Spleen (tissue), 11 donors: ENCODE measurements at regions not wholly inside any gene's neighbourhood (a gene's known extent, or its start where the extent isn't known, plus 50 kb on each side); places are given as distances from the start of the nearest gene placed in this dataset.

ENCODE experiments used
- DNase-seq: peaks from one replicate; pipeline ENCODE4 v3.0.0-alpha.2; 2020
- H3K27ac ChIP-seq, 8 donors: fragments of 200-600 bp; sonication (generic) in 7 of 8; 1 replicate in 4 of 8; 2 replicates in 4 of 8; pipeline versions ENCODE4 v1.5.0 to v1.8.0; 2016 to 2021; ENCODE audit warnings: inconsistent platforms in 4 of 8, mild to moderate bottlenecking in 4 of 8, moderate library complexity in 1 of 8
- H3K27me3 ChIP-seq, 7 donors: fragments of 200-600 bp; sonication (generic) in 6 of 7; replicated peaks in 1 of 7; 1 replicate in 4 of 7; 2 replicates in 3 of 7; pipeline versions ENCODE4 v1.5.0 to v1.8.0; 2016 to 2021; ENCODE audit warnings: inconsistent platforms in 3 of 7, mild to moderate bottlenecking in 1 of 7
- H3K36me3 ChIP-seq, 6 donors: fragments of 200-600 bp; sonication (generic) in 5 of 6; 1 replicate in 4 of 6; 2 replicates in 2 of 6; pipeline versions ENCODE4 v1.5.0 to v1.8.0; 2016 to 2021; ENCODE audit warnings: inconsistent platforms in 2 of 6
- H3K4me1 ChIP-seq, 6 donors: fragments of 200-600 bp; sonication (generic) in 5 of 6; 1 replicate in 3 of 6; 2 replicates in 3 of 6; pipeline versions ENCODE4 v1.5.0 to v1.8.0; 2016 to 2021; ENCODE audit warnings: inconsistent platforms in 3 of 6
- H3K4me3 ChIP-seq, 8 donors: fragments of 200-600 bp; sonication (generic) in 7 of 8; 1 replicate in 4 of 8; 2 replicates in 4 of 8; pipeline versions ENCODE4 v1.5.0 to v1.8.0; 2016 to 2021; ENCODE audit warnings: inconsistent platforms in 4 of 8, mild to moderate bottlenecking in 4 of 8, moderate library complexity in 2 of 8
- H3K9me3 ChIP-seq, 8 donors: fragments of 200-600 bp; sonication (generic) in 7 of 8; 1 replicate in 4 of 8; 2 replicates in 4 of 8; pipeline versions ENCODE4 v1.5.0 to v1.8.0; 2016 to 2021; ENCODE audit warnings: inconsistent platforms in 4 of 8
- POLR2A ChIP-seq, 3 donors: fragments of 450-650 bp; IDR thresholded peaks; one replicate each; pipeline ENCODE4 v1.5.1; 2017; ENCODE audit warnings: antibody characterized with exemption in 3 of 3, mild to moderate bottlenecking in 1 of 3
- POLR2AphosphoS5 ChIP-seq, 3 donors: sonication (generic); formaldehyde crosslinking; IDR thresholded peaks; one replicate each; pipeline ENCODE4 v1.5.1; 2017; ENCODE audit warnings: antibody characterized with exemption in 3 of 3
- WGBS, 5 donors: extraction: QIAGEN DNeasy Blood & Tissue Kit in 3 of 5; methylation state at CpG; one replicate each; pipeline versions ENCODE4 v1.1.5 to v1.1.7; 2013 to 2018; 5-methylcytosine and 5-hydroxymethylcytosine counted together
- intact Hi-C: fragments of 100-400 bp; cut with DNase I; formaldehyde crosslinking; loops from one replicate; pipeline ENCODE4 v1.15.0; 2023; ENCODE audit warnings: low total_unique reads
- TF ChIP-seq, protein P1 (sequence below), 11 experiments: fragments of 200-600 bp in 7 of 11; fragments of 450-650 bp in 4 of 11; sonication (generic) in 4 of 11; IDR thresholded peaks in 8 of 11; conservative IDR thresholded peaks in 3 of 11; 1 replicate in 7 of 11; 2 replicates in 4 of 11; pipeline versions ENCODE4 v1.4.0 to v1.8.0; 2016 to 2021; ENCODE audit warnings: antibody characterized with exemption in 11 of 11, inconsistent platforms in 4 of 11, mild to moderate bottlenecking in 1 of 11
- donor health status: healthy with polysubstance abuse.
- donor health status: DM: no; HTN: no; CAD: no; lungs with moderate emphysema.
- donor health status: DM: no; HTN: no; CAD: no.
- donor health status: Bipolar disorder and iron deficiency.
- donor health status: healthy.
- donor health status: DM: no; HTN: no; CAD: no.
- donor health status: DM: yes; HTN: yes; CAD: no.

- Histone ChIP-seq H3K27me3 (no peaks in the 10 kb centered on the region), H3K9me3 (peaks cover 0 to 11% (median 0%) of the 10 kb centered on the region in 8 donors), H3K4me3 (no peak overlapping the region), H3K27ac (no peak overlapping the region), H3K4me1 (peaks cover 0 to 12% (median 1%) of the 10 kb centered on the region in 6 donors), H3K36me3 (no peaks in the 10 kb centered on the region)
- no peak for DNase-seq
- WGBS, 5 donors, result 81 to 89% (median 83%) methylated on average over 9 of the region's 9 CpGs
- intact Hi-C loops, result no loop called here
- TF ChIP-seq, protein P1, sequence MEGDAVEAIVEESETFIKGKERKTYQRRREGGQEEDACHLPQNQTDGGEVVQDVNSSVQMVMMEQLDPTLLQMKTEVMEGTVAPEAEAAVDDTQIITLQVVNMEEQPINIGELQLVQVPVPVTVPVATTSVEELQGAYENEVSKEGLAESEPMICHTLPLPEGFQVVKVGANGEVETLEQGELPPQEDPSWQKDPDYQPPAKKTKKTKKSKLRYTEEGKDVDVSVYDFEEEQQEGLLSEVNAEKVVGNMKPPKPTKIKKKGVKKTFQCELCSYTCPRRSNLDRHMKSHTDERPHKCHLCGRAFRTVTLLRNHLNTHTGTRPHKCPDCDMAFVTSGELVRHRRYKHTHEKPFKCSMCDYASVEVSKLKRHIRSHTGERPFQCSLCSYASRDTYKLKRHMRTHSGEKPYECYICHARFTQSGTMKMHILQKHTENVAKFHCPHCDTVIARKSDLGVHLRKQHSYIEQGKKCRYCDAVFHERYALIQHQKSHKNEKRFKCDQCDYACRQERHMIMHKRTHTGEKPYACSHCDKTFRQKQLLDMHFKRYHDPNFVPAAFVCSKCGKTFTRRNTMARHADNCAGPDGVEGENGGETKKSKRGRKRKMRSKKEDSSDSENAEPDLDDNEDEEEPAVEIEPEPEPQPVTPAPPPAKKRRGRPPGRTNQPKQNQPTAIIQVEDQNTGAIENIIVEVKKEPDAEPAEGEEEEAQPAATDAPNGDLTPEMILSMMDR (IDR thresholded peaks at IDR 0.05 in 8 of 11, conservative IDR thresholded peaks at IDR 0.05 in 3 of 11), result no peak
- TF ChIP-seq POLR2A (IDR thresholded peaks at IDR 0.05), result no peak
- TF ChIP-seq POLR2AphosphoS5 (IDR thresholded peaks at IDR 0.05), result no peak
Observed at GRCh38 chr11:128188346-128189004, 398.9 kb downstream of the ETS1 start.

DNA sequence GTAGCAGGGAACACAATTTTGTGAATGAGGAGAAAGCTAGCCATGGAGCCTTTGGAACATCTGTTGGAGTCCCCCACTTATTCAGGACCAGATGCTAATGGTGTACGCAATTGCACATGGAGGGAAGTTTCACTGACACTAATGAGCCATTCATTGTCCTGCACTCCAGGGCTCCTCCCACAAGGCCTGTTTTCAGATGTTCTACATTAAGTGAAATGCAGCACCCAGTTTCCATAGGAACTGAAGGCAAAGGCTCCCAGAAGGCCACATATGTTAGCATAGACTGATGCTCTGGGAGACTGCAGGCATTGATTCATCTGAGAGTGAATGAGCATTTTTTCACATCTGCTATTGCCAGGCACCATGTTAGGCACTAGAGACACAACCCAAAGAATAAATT, 399.5 kb downstream of the ETS1 start:
- 93 to 100% (median 100%) methylated on average over 1 of the region's 1 CpG for WGBS, 5 donors
- Histone ChIP-seq H3K27me3 (no peaks in the 10 kb centered on the region), H3K36me3 (no peaks in the 10 kb centered on the region), H3K4me3 (no peak overlapping the region), H3K4me1 (peaks cover 0 to 9% (median 2%) of the 10 kb centered on the region in 6 donors), H3K27ac (no peak overlapping the region), H3K9me3 (peaks cover 0 to 11% (median 0%) of the 10 kb centered on the region in 8 donors)
- intact Hi-C loops, result no loop called here
- DNase-seq, result no peak
- TF ChIP-seq POLR2A (IDR thresholded peaks at IDR 0.05) (no peak), POLR2AphosphoS5 (IDR thresholded peaks at IDR 0.05) (no peak)
- TF ChIP-seq, protein P1 (IDR thresholded peaks at IDR 0.05 in 8 of 11, conservative IDR thresholded peaks at IDR 0.05 in 3 of 11), result no peak

GRCh38 chr11:128187377-128187776, 400.0 kb downstream of the ETS1 start:
- Histone ChIP-seq H3K36me3 (no peaks in the 10 kb centered on the region), H3K4me1 (peaks cover 0 to 9% (median 4%) of the 10 kb centered on the region in 6 donors), H3K4me3 (no peak overlapping the region), H3K9me3 (peaks cover 0 to 11% (median 0%) of the 10 kb centered on the region in 8 donors), H3K27me3 (no peaks in the 10 kb centered on the region), H3K27ac (no peak overlapping the region)
- no peak for TF ChIP-seq POLR2AphosphoS5 (IDR thresholded peaks at IDR 0.05)
- no peak for TF ChIP-seq POLR2A (IDR thresholded peaks at IDR 0.05)
- TF ChIP-seq, protein P1 (IDR thresholded peaks at IDR 0.05 in 8 of 11, conservative IDR thresholded peaks at IDR 0.05 in 3 of 11), result no peak
- DNase-seq, result no peak
- intact Hi-C loops, result no loop called here
- 73 to 95% (median 80%) methylated on average over 4 of the region's 4 CpGs for WGBS, 5 donors

GRCh38 chr11:128184981-128185380, 402.4 kb downstream of the ETS1 start:
- TF ChIP-seq, protein P1 (IDR thresholded peaks at IDR 0.05 in 8 of 11, conservative IDR thresholded peaks at IDR 0.05 in 3 of 11), result no peak
- TF ChIP-seq POLR2A (IDR thresholded peaks at IDR 0.05) (no peak), POLR2AphosphoS5 (IDR thresholded peaks at IDR 0.05) (no peak)
- H3K36me3 ChIP-seq, result no peaks in the 10 kb centered on the region
- WGBS, 5 donors, result 80 to 89% (median 88%) methylated on average over 7 of the region's 7 CpGs
- peaks cover 0 to 11% (median 0%) of the 10 kb centered on the region in 8 donors for H3K9me3 ChIP-seq
- intact Hi-C loops, result loop anchor here (5.0 kb wide), 1 partner anchor 447 kb away; no protein-coding TSS in a partner anchor
- H3K27ac ChIP-seq, result no peak overlapping the region
- H3K4me3 ChIP-seq, result no peak overlapping the region
- H3K4me1 ChIP-seq, result peaks cover 2 to 24% (median 12%) of the 10 kb centered on the region in 6 donors
- no peak for DNase-seq
- no peaks in the 10 kb centered on the region for H3K27me3 ChIP-seq
